ENCODE measurements at regions not wholly inside any gene's neighbourhood (a gene's known extent, or its start where the extent isn't known, plus 50 kb on each side); places are given as distances from the start of the nearest gene placed in this dataset.

- Mint-ChIP-seq H3K4me3 (no peak overlapping the region), H3K27ac (no peak overlapping the region), H3K9me3 (no peaks in the 10 kb centered on the region), H3K4me1 (peaks cover 3% of the 10 kb centered on the region), H3K27me3 (ENCODE audit: low read depth) (no peaks in the 10 kb centered on the region), H3K36me3 (ENCODE audit: low read depth) (no peaks in the 10 kb centered on the region)
- TF ChIP-seq, protein P1, sequence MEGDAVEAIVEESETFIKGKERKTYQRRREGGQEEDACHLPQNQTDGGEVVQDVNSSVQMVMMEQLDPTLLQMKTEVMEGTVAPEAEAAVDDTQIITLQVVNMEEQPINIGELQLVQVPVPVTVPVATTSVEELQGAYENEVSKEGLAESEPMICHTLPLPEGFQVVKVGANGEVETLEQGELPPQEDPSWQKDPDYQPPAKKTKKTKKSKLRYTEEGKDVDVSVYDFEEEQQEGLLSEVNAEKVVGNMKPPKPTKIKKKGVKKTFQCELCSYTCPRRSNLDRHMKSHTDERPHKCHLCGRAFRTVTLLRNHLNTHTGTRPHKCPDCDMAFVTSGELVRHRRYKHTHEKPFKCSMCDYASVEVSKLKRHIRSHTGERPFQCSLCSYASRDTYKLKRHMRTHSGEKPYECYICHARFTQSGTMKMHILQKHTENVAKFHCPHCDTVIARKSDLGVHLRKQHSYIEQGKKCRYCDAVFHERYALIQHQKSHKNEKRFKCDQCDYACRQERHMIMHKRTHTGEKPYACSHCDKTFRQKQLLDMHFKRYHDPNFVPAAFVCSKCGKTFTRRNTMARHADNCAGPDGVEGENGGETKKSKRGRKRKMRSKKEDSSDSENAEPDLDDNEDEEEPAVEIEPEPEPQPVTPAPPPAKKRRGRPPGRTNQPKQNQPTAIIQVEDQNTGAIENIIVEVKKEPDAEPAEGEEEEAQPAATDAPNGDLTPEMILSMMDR (IDR thresholded peaks at IDR 0.05; ENCODE audit: unreplicated experiment in 3 of 3): no peak
These were observed 74.7 kb downstream of the BUD13 start for GRCh38 chr11:116698080-116698479.

GRCh38 chr11:116697639-116698038 lies 75.1 kb downstream of the BUD13 start:
- H3K27ac Mint-ChIP-seq: no peak overlapping the region
- no peaks in the 10 kb centered on the region for H3K36me3 Mint-ChIP-seq (ENCODE audit: low read depth)
- no peaks in the 10 kb centered on the region for H3K9me3 Mint-ChIP-seq
- TF ChIP-seq, protein P1 (IDR thresholded peaks at IDR 0.05; ENCODE audit: unreplicated experiment in 3 of 3): no peak
- no peaks in the 10 kb centered on the region for H3K27me3 Mint-ChIP-seq (ENCODE audit: low read depth)
- no peaks in the 10 kb centered on the region for H3K4me1 Mint-ChIP-seq
- no peak overlapping the region for H3K4me3 Mint-ChIP-seq

DNA sequence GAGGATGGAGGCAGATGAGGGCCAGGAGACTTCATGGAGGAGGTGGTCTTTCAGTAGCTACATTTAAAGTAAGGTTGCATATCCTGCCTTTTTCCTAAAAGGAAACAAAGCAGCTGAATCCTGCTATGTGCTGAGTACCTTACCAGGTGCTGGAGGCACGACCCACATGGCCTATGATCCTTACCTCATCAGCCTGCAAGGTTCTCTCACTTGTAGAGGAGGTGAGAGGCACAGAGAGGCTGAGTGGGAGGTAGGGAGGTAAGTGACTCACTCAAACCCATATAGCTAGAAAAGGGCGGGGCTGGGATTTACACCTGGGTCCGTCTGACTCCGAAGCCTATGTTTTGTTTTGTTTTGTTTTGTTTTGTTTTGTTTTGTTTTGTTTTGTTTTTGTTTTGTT lies 75.8 kb downstream of the BUD13 start:
- H3K36me3 Mint-ChIP-seq (ENCODE audit: low read depth): no peaks in the 10 kb centered on the region

GRCh38 chr11:116696381-116696941 lies 76.3 kb downstream of the BUD13 start:
- Mint-ChIP-seq H3K36me3 (ENCODE audit: low read depth) (no peaks in the 10 kb centered on the region), H3K4me1 (no peaks in the 10 kb centered on the region), H3K4me3 (no peak overlapping the region), H3K27me3 (ENCODE audit: low read depth) (peaks cover 2% of the 10 kb centered on the region), H3K27ac (no peak overlapping the region), H3K9me3 (no peaks in the 10 kb centered on the region)
- TF ChIP-seq, protein P1 (IDR thresholded peaks at IDR 0.05; ENCODE audit: unreplicated experiment in 3 of 3): no peak

More for the DNA sequence above, 75.8 kb downstream of the BUD13 start:
- Mint-ChIP-seq H3K4me1 (no peaks in the 10 kb centered on the region), H3K27me3 (ENCODE audit: low read depth) (no peaks in the 10 kb centered on the region), H3K4me3 (no peak overlapping the region), H3K27ac (no peak overlapping the region), H3K9me3 (no peaks in the 10 kb centered on the region)
- TF ChIP-seq, protein P1 (IDR thresholded peaks at IDR 0.05; ENCODE audit: unreplicated experiment in 3 of 3): no peak

GRCh38 chr11:116695657-116696254 lies 77.0 kb downstream of the BUD13 start:
- H3K4me3 Mint-ChIP-seq: no peak overlapping the region
- H3K27me3 Mint-ChIP-seq (ENCODE audit: low read depth): peaks cover 5% of the 10 kb centered on the region
- H3K27ac Mint-ChIP-seq: no peak overlapping the region
- no peaks in the 10 kb centered on the region for H3K4me1 Mint-ChIP-seq
- no peaks in the 10 kb centered on the region for H3K36me3 Mint-ChIP-seq (ENCODE audit: low read depth)
- no peaks in the 10 kb centered on the region for H3K9me3 Mint-ChIP-seq
- TF ChIP-seq, protein P1 (IDR thresholded peaks at IDR 0.05; ENCODE audit: unreplicated experiment in 3 of 3): no peak
